ENCODE measurements at regions not wholly inside any gene's neighbourhood (a gene's known extent, or its start where the extent isn't known, plus 50 kb on each side); places are given as distances from the start of the nearest gene placed in this dataset.
"Not testable (repeated sequence)": the region's sequence is repeated elsewhere in the genome, so short reads cannot be mapped to it uniquely, and the experiment has no call there.

DNA sequence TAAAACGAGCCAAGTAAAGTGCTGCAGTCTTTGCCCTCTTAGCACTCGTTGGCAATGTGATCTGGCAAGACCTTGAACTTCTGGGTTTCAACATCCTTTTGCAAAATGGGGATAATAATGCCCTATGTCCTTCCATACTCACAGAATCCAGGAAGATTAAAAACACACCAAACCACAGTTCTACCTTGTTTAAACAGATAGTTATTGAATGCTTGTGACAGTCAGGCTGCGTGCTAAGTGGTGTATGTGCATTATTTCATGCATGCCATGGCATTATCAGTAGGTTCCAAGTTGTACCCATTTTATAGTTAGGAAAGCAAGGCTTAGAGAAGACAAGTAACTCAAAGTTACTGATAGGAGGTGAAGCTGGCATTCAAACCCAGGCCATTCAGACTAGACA lies 308.6 kb upstream of the PROX1 start:
- DNase-seq (ENCODE audit: low read depth in 2 of 2) = no peak

GRCh38 chr1:213680677-213681325 lies 307.0 kb upstream of the PROX1 start:
- no peak for DNase-seq (ENCODE audit: low read depth in 2 of 2)

DNA sequence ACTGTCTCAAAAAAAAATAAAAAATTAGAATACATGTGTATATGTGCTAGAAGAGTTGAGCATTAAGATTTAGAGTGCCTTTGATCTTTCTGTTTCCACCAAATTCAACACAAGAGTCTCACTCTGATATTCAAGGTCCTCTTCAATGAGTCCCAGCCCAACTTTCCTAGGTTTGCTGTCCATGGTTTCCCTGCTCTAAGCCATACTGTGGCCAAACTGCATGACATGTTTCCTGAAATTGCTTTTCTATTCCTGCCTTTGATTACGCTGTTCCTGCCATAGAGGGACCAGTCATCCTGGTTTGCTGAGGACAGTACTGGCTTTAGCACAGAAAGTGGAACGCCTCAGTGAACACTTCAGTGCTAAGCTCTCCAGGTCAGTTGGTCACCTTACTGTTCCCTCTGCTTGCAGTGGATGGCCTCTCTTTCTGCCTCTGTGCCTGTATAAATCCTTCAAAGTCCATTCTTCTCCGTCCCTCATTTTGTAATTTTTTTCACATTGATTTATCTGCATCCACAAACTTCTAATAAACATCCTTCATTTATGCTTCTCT lies 305.9 kb upstream of the PROX1 start:
- DNase-seq (ENCODE audit: low read depth in 2 of 2) = no peak

DNA sequence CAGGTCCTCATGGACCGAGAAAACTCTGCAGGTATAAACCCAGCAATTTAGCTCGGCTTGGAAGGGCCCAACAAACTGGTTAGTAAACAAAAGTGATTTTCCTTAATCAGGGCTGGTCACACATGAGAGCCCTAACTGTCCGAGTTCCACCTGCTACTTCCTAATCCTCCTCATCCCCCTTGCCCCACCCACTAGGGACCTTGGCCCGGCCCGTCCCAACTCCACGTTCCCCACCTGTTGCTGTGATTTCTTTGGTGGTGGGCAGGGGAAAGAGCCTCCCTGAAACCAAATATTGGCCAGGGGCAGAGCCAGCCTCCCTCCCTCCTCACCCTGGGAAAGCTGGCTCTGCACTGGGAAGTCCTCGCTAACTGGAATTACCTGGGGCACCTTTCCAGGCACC lies 304.2 kb upstream of the PROX1 start:
- DNase-seq (ENCODE audit: low read depth in 2 of 2) = no peak

DNA sequence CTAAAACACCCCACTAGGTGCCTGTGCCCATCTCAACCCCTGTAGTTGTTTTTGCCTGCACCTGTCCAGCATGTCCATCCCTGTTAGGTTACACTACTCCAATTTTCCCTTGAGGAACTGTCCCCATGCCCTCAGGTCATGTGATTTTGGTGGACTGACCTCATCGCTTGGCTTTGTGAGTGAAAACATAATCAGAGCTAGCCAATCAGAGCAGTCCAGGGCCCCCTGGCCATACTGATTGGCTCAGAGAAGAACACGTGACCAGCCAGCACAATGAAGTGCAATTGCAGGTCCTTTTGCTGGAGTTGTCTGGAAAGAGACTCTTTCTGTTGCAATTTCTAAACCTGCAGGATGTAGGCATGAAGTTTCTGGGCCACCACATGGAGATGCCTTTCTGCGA lies 303.3 kb upstream of the PROX1 start:
- no peak for DNase-seq (ENCODE audit: low read depth in 2 of 2)

DNA sequence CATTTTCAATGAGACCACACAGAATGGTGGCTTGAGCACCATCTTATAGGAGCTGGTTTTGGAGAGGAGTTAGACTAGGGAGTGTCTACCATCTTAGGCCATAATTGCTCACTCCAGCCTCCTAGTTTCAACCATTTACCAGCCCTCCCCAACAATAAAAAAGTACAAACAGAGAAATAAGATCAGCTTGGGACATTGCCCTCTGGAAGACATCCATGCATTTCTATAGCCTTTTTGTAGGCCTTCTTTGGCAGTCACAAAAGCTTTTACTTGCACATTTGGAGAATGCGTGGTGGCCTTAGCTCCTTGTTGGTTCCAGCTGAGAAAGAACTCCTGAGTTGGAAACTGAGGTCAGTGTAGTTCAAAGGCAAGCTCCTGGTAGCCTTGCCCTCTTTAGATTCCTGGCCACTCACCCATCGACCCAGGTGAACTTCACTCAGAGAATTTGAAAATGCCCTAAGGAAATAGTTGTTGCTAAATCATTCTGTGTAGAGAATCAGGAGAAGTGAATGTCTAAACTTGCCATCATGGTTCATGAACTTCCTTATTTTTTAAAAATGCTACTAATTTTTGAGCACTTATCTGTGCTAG lies 301.7 kb upstream of the PROX1 start:
- no peak for DNase-seq (ENCODE audit: low read depth in 2 of 2)

DNA sequence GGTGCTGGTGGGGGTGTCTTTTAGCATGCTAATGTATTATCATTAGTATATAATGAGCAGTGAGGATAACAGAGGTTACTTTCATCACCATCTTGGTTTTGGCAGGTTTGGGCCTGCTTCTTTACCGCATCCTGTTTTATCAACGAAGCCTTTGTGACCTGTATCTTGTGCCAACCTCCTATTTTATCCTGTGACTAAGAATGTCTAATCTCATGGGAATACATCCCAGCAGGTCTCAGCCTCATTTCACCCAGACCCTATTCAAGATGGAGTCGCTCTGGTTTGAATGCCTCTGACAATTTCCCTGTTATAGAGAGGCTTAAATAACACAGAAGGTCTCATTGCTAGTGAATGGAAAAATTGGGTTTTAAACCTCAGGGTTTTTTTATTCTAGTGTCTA lies 300.8 kb upstream of the PROX1 start:
- no peak for DNase-seq (ENCODE audit: low read depth in 2 of 2)

- DNase-seq (ENCODE audit: low read depth in 2 of 2) = no peak
Measured at GRCh38 chr1:213687832-213688231, 299.9 kb upstream of the PROX1 start.

DNA sequence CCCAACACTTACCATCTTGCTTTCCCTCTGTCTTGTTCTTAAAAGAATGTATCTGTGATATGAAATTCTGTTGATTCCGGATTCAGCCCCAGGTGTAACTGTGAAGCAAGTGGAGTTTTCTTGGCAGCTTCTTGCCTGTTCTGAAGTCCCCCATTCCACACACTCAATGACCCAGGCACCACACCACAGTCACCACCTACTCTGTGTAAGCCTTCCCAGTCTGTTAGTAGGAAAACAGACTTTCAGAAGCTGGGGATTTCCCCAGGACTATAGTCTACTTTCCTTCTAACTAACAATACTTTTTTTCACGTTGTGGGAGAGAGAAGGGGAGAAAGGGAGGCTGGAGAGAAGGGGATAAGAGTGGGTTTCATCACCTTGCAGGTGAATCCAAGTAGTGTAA lies 299.1 kb upstream of the PROX1 start:
- DNase-seq (ENCODE audit: low read depth in 2 of 2) = no peak

- no peak for DNase-seq (ENCODE audit: low read depth in 2 of 2)
Measured at GRCh38 chr1:213689260-213689659, 298.5 kb upstream of the PROX1 start.

- DNase-seq (ENCODE audit: low read depth in 2 of 2) = no peak
Measured at GRCh38 chr1:213690341-213690917, 297.3 kb upstream of the PROX1 start.

DNA sequence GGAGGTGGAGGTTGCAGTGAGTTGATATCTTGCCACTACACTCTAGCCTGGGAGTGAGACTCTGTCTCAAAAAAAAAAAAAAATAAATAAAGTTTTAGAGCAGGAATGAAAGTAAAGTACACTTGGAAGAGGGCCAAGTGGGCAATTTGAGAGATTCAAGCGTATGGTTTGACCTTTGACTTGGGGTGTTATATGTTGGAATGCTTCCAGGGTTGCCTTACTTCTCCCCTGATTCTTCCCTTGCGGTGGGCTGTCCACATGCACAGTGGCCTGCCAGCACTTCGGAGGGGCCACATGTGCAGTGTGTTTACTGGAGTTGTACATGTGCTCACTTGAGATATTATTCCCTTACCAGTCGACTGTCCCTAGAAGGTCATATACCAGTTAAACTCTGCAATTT lies 295.5 kb upstream of the PROX1 start:
- DNase-seq (ENCODE audit: low read depth in 2 of 2) = no peak

DNA sequence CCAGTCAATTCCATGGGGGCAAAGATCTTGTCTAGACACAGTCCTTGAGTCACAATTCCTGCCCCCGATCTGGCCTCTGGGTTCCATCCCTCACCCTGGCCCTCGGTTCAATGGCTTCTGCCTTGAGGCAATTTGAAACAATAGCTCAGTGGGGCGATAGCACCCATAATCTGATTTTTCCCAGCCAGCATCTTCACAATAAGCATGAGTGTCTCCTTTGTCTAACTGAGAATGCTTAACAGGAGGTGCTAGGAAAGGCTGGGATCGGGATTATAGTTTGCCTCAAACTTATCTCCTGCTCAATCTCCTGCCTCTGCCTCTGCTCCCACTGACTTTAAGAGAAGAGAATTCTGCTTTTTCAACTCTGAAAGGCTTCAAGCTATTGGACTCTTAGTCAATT lies 293.9 kb upstream of the PROX1 start:
- DNase-seq (ENCODE audit: low read depth in 2 of 2) = no peak

DNA sequence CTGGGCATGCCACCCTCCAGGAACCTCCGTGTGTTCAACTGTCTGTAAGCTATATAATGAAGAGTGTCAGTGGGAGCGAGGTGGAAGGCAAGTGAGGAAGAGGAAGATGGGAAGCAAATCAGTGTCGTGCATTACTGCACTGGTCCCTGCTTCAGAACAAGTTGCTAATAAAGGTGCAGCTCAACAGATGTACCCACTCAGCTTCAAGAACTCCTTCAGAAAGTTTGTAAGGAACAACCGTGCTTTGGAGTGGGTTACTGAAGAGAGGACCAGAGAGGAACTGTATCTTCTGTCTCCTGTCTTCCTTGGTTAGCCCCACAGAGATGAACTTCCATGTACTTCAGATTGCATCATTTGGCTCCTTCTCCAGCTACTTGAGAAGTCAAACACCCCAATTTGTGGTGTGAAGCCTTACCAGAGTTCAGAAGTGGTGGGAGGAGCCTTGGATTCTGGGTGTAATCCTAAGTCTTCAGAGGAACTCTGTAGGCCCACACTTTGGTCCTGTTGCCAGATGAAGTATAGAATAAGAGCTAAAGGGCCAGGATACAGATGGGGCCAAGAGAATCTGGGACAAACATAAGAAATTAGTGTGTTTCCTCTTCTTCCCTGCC lies 290.5 kb upstream of the PROX1 start:
- no peak for DNase-seq (ENCODE audit: low read depth in 2 of 2)

DNA sequence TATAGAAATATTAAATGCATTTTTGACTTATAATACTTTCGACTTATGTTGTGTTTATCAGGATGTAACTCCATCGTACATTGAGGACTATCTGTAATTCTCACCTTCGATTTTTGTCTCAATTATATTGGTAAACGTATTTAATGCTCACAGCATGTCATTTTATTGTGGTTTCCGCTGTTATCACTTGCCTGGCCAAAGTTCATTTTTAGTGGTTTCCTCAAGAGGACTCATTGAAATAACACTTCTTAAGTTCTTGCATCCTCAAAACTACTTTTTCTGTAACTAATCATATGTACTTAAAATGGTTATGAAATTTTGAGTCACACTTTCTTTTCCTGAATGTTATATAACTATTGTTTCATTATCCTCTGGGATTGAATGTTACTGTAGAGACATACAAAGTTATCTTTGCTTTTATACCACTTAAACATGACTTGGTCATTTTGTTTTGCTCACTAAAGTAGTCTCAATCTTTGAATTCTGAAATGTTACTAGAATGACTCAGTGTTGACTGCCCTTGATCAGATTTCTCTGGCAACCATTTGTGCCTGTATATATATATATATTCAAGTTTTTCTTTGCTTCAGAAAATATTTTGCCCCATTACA lies 289.6 kb upstream of the PROX1 start:
- DNase-seq (ENCODE audit: low read depth in 2 of 2) = no peak

DNA sequence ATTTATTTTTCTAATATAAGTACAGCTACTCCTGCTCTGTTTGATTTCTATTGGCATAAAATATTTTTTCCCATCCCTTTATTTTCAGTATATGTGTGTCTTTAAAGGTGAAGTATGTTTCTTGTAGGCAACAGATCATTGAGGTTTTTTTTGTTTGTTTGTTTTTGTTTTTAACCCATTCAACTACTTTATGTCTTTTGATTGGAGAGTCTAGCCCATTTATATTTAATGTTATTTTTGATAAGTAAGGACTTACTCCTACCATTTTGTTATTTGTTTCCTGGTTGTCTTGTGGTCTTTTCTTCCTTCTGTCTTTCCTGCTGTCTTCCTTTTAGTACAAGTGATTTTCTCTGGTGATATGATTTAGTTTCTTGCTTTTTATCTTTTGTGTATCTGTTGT lies 285.1 kb upstream of the PROX1 start:
- DNase-seq (ENCODE audit: low read depth in 2 of 2) = no peak

- no peak for DNase-seq (ENCODE audit: low read depth in 2 of 2)
Measured at GRCh38 chr1:213704941-213705340, 282.8 kb upstream of the PROX1 start.

DNA sequence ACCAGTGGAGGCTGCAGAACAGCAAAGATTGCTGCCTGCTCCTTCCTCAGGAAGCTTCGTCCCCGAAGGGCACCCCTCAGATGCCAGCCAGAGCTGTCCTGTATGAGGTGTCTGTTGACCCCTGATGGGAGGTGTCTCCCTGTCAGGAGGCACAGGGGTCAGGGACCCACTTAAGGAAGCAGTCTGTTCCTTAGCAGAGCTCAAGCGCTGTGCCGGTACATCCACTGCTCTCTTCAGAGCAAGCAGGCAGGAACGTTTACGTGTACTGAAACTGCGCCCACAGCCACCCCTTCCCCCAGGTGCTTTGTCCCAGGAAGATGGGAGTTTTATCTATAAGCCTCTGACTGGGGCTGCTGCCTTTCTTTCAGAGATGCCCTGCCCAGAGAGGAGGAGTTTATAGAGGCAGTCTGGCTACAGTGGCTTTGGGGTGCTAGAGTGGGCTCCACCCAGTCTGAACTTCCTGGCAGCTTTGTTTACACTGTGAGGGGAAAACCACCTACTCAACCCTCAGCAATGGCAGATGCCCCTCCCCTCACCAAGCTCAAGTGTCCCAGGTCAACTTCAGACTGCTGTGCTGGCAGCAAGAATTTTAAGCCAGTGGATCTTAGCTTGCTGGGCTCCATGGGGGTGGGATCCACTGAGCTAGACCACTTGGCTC lies 275.8 kb upstream of the PROX1 start:
- not testable (repeated sequence) for DNase-seq (ENCODE audit: low read depth in 2 of 2)

DNA sequence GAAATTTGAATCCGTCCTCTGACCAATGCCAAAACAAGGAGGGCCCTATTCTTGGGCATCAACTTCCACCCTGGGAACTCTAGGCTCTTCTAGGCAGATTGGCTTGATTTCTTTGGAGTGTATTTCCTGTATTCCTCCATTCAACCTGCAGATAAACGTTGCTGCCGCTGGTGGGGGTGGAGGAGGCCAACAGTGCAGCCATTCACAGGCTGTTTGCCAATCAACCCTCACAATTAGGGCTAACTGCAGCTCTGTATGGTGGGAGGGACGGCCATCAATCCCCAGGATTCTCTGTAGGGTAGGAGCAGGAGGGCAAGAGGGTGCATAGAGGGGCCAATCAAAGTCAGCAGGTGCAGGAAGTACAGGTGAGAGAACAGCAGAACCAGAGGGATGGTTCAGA lies 273.1 kb upstream of the PROX1 start:
- no peak for DNase-seq (ENCODE audit: low read depth in 2 of 2)

DNA sequence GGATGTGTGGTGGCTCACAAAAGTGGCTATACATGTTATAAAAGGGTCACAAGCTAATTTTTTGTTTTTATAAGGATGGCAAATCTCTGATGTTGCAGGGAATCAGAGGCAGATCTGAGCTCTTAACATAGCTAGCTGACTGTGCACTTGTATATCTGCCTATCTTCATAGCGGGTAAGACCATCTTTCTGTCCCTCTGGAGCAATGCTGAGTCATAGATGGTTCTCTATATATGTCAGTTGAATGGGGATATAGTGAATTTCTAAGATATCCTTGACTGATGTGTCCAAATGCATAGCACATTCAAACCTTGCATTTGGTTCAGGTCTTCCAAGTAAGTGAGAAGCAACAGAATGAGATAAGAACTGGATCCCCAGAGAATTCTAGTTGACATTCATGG lies 272.6 kb upstream of the PROX1 start:
- no peak for DNase-seq (ENCODE audit: low read depth in 2 of 2)

DNA sequence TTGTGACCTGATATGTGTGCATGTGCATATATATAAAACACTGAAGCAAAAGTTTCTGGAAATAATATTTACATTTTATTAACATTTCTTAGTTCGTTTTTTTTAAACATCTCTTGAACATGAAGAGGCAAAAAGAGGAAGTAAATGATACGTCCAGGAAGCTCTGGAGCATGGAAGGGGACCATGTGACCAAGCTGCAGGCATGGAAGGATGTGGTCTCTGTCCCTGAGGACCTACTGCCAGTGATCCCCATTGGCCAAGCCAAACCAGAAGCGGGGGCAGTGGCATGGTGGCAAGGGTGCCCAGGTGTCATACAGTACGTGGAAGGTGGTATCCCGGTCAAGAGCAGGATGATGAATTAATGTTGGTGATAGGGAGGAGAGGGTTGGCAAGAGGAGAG lies 268.3 kb upstream of the PROX1 start:
- DNase-seq (ENCODE audit: low read depth in 2 of 2) = no peak

DNA sequence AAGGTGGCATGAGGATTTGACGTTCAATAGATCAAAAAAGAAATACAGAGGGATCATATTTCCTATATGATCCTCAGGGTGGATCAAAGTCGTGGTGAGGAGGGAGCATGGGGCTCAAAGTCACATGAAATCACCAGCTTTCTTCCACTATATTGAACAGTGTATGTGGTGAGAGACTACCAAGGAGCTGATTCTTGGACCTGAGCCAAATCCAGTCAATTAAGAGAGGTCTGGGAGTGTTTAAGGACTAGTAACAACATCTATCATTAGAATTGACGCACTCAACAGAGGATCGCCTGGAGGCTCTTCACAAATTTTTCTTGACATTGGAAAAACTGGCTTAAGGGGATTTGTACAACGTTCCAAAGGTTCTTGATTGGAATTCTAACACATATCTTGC lies 267.7 kb upstream of the PROX1 start:
- no peak for DNase-seq (ENCODE audit: low read depth in 2 of 2)

All from stimulated activated CD8-positive, alpha-beta memory T cell treated with anti-CD3 and anti-CD28 coated beads, Interleukin-2, amount 100 ng/mL, for 1 hour (primary cell).